Activated gamma-delta T cell (primary cell): ENCODE measurements at regions not wholly inside any gene's neighbourhood (a gene's known extent, or its start where the extent isn't known, plus 50 kb on each side); places are given as distances from the start of the nearest gene placed in this dataset.
"Not testable (repeated sequence)": the region's sequence is repeated elsewhere in the genome, so short reads cannot be mapped to it uniquely, and the experiment has no call there.

ENCODE experiments used
- DNase-seq: peaks from one replicate; lab custom pipeline; 2025; lab: John Stamatoyannopoulos, UW

GRCh38 chr2:44086629-44087028 is 82.0 kb upstream of the PPM1B start:
- DNase-seq, result no peak

GRCh38 chr2:44087036-44087713 is 81.5 kb upstream of the PPM1B start:
- DNase-seq, result peak; percentile 43

GRCh38 chr2:44087714-44088092 is 81.0 kb upstream of the PPM1B start:
- DNase-seq, result no peak

GRCh38 chr2:44092519-44092918 is 76.2 kb upstream of the PPM1B start:
- DNase-seq, result not testable (repeated sequence)

GRCh38 chr2:44093970-44094369 is 74.7 kb upstream of the PPM1B start:
- no peak for DNase-seq

GRCh38 chr2:44097322-44097907 is 71.3 kb upstream of the PPM1B start:
- DNase-seq, result no peak

GRCh38 chr2:44098050-44098449 is 70.6 kb upstream of the PPM1B start:
- DNase-seq, result no peak

- no peak for DNase-seq
These were observed 69.8 kb upstream of the PPM1B start for GRCh38 chr2:44098891-44099290.

GRCh38 chr2:44100351-44100750 is 68.3 kb upstream of the PPM1B start:
- DNase-seq, result no peak

GRCh38 chr2:44101246-44101645 is 67.4 kb upstream of the PPM1B start:
- no peak for DNase-seq

- no peak for DNase-seq
These were observed 65.7 kb upstream of the PPM1B start for GRCh38 chr2:44102790-44103562.

- DNase-seq, result no peak
These were observed 65.0 kb upstream of the PPM1B start for GRCh38 chr2:44103639-44104038.

GRCh38 chr2:44104855-44105271 is 63.8 kb upstream of the PPM1B start:
- DNase-seq, result no peak

- not testable (repeated sequence) for DNase-seq
These were observed 62.2 kb upstream of the PPM1B start for GRCh38 chr2:44106509-44106908.

GRCh38 chr2:44107086-44107740 is 61.5 kb upstream of the PPM1B start:
- no peak for DNase-seq

- no peak for DNase-seq
These were observed 60.7 kb upstream of the PPM1B start for GRCh38 chr2:44107974-44108373.

GRCh38 chr2:44109166-44109565 is 59.5 kb upstream of the PPM1B start:
- DNase-seq, result no peak

- DNase-seq, result no peak
These were observed 58.2 kb upstream of the PPM1B start for GRCh38 chr2:44110444-44110843.

GRCh38 chr2:44112096-44112495 is 56.6 kb upstream of the PPM1B start:
- no peak for DNase-seq

GRCh38 chr2:44116319-44116718 is 52.4 kb upstream of the PPM1B start:
- no peak for DNase-seq

- DNase-seq, result no peak
These were observed 50.4 kb upstream of the PPM1B start for GRCh38 chr2:44118257-44118656.
